ENCODE measurements at regions not wholly inside any gene's neighbourhood (a gene's known extent, or its start where the extent isn't known, plus 50 kb on each side); places are given as distances from the start of the nearest gene placed in this dataset.

DNA sequence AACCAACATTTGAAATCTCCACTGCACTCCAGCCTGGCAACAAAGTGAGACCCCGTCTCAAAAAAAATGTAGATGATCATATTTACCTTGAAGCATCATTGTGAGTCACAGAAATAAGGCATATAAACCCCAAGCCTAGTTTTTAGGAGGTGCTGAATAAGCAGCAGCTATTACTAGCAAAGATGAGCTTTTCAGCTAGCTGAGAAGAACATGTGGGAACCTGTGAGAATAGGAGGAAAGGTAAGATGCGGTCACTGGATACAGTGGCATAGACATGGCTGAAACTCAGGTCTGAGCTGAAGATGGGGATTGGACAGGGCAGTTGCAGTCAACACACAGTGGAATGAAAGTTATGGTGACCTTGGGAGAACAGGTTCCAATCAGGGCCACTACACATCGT lies 284.3 kb upstream of the IRAK1BP1 start:
- TF ChIP-seq, protein P1, sequence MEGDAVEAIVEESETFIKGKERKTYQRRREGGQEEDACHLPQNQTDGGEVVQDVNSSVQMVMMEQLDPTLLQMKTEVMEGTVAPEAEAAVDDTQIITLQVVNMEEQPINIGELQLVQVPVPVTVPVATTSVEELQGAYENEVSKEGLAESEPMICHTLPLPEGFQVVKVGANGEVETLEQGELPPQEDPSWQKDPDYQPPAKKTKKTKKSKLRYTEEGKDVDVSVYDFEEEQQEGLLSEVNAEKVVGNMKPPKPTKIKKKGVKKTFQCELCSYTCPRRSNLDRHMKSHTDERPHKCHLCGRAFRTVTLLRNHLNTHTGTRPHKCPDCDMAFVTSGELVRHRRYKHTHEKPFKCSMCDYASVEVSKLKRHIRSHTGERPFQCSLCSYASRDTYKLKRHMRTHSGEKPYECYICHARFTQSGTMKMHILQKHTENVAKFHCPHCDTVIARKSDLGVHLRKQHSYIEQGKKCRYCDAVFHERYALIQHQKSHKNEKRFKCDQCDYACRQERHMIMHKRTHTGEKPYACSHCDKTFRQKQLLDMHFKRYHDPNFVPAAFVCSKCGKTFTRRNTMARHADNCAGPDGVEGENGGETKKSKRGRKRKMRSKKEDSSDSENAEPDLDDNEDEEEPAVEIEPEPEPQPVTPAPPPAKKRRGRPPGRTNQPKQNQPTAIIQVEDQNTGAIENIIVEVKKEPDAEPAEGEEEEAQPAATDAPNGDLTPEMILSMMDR (IDR thresholded peaks at IDR 0.05): no peak
- TF ChIP-seq POLR2A (IDR thresholded peaks at IDR 0.05): no peak
